ENCODE measurements at regions not wholly inside any gene's neighbourhood (a gene's known extent, or its start where the extent isn't known, plus 50 kb on each side); places are given as distances from the start of the nearest gene placed in this dataset.

DNA sequence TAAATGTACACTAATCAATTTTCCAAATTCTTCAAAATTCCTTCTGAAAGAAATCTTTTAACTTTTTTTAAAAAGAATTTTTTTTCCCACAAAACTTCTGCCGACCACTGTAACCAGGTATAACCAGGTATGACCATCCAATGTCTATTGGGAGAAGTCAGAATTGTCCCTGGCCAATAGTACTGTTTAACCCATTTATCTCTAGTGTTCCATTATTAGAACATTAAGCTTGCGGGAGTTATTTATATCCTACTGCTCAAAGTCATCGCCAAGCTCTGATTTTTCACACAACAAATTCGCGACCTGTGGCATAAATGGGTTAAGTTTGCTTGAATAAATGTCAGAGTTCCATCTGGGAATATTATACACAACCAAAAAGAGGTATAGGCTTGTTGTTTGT, 343.2 kb downstream of the ANXA1 start:
- Histone ChIP-seq H4K20me1 (ENCODE audit: insufficient read depth) (no peaks in the 10 kb centered on the region), H3F3A (ENCODE audit: insufficient read depth, low read depth) (no peaks in the 10 kb centered on the region), H3K79me2 (ENCODE audit: low read depth) (no peaks in the 10 kb centered on the region), H3K27me3 (ENCODE audit: insufficient read depth, low read depth) (no peaks in the 10 kb centered on the region), H3K9me3 (ENCODE audit: insufficient read depth, low read depth) (no peaks in the 10 kb centered on the region), H3K36me3 (ENCODE audit: low read depth) (no peaks in the 10 kb centered on the region), H3K4me1 (replicated peaks; ENCODE audit: insufficient read depth) (no peaks in the 10 kb centered on the region), H3K4me2 (no peak overlapping the region), H3K9me2 (ENCODE audit: insufficient read depth) (peaks cover 3% of the 10 kb centered on the region; the same call in 1 of the 2 replicates), H2AFZ (no peak overlapping the region), H3K4me3 (no peak overlapping the region), H3K27ac (no peak overlapping the region)
- BruUV-seq (replicated peaks) = no TSS peak
- CTCF ChIA-PET = no interaction called here
- intact Hi-C loops (cut with micrococcal nuclease; ENCODE audit: unreplicated experiment) = no loop called here
- TF ChIP-seq EZH2 (IDR thresholded peaks at IDR 0.05; ENCODE audit: low read depth) = no peak
- no peak for TF ChIP-seq CTCF (conservative IDR thresholded peaks at IDR 0.05)
- no peak for DNase-seq
- POLR2A ChIA-PET (ENCODE audit: unreplicated experiment) = no interaction called here

GRCh38 chr9:73497796-73498195, 346.1 kb downstream of the ANXA1 start:
- Histone ChIP-seq H3F3A (ENCODE audit: insufficient read depth, low read depth) (no peaks in the 10 kb centered on the region), H3K36me3 (ENCODE audit: low read depth) (no peaks in the 10 kb centered on the region), H3K9me2 (ENCODE audit: insufficient read depth) (peaks cover 3% of the 10 kb centered on the region; the same call in 1 of the 2 replicates), H2AFZ (no peak overlapping the region), H3K4me3 (no peak overlapping the region), H3K4me1 (replicated peaks; ENCODE audit: insufficient read depth) (no peaks in the 10 kb centered on the region), H3K79me2 (ENCODE audit: low read depth) (no peaks in the 10 kb centered on the region), H3K4me2 (no peak overlapping the region), H3K9me3 (ENCODE audit: insufficient read depth, low read depth) (no peaks in the 10 kb centered on the region), H3K27me3 (ENCODE audit: insufficient read depth, low read depth) (no peaks in the 10 kb centered on the region), H3K27ac (no peak overlapping the region), H4K20me1 (ENCODE audit: insufficient read depth) (no peaks in the 10 kb centered on the region)
- POLR2A ChIA-PET (ENCODE audit: unreplicated experiment) = no interaction called here
- intact Hi-C loops (cut with micrococcal nuclease; ENCODE audit: unreplicated experiment) = no loop called here
- no peak for DNase-seq
- CTCF ChIA-PET = no interaction called here
- TF ChIP-seq EZH2 (IDR thresholded peaks at IDR 0.05; ENCODE audit: low read depth) (no peak), CTCF (conservative IDR thresholded peaks at IDR 0.05) (no peak)
- BruUV-seq (replicated peaks) = no TSS peak

DNA sequence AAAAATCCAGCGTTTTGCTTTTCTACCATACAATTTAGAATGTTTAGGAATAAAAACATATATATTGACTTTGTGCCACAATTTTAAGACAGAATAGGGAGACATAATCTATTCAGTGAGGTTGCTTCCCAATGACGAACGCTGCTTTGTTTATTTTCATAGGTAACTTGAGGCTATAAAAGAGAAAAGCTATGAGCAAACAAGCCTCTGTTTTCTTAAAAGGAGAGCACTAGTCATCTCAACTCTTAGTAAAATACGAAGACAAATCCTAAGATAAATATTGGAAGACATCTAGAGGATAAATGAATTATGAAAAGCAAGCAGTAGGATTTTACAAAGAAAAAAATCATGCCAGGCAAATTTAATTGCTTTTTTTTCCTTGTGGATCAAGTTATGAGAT, 363.6 kb downstream of the ANXA1 start:
- no peaks in the 10 kb centered on the region for H3K9me3 ChIP-seq (ENCODE audit: insufficient read depth, low read depth)
- DNase-seq = no peak
- no peaks in the 10 kb centered on the region for H3K36me3 ChIP-seq (ENCODE audit: low read depth)
- H3K4me3 ChIP-seq = no peak overlapping the region
- no peak overlapping the region for H3K27ac ChIP-seq
- no peak overlapping the region for H3K4me2 ChIP-seq
- H3F3A ChIP-seq (ENCODE audit: insufficient read depth, low read depth) = no peaks in the 10 kb centered on the region
- no peak for TF ChIP-seq CTCF (conservative IDR thresholded peaks at IDR 0.05)
- TF ChIP-seq EZH2 (IDR thresholded peaks at IDR 0.05; ENCODE audit: low read depth) = no peak
- H2AFZ ChIP-seq = no peak overlapping the region
- no peaks in the 10 kb centered on the region for H4K20me1 ChIP-seq (ENCODE audit: insufficient read depth)
- no peaks in the 10 kb centered on the region for H3K9me2 ChIP-seq (ENCODE audit: insufficient read depth)
- intact Hi-C loops (cut with micrococcal nuclease; ENCODE audit: unreplicated experiment) = loop anchor here (10.0 kb wide), 1 partner anchor 60 kb away; no protein-coding TSS in a partner anchor
- BruUV-seq (replicated peaks) = no TSS peak
- H3K4me1 ChIP-seq (replicated peaks; ENCODE audit: insufficient read depth) = no peaks in the 10 kb centered on the region
- ChIA-PET POLR2A (ENCODE audit: unreplicated experiment) (no interaction called here), CTCF (no interaction called here)
- no peaks in the 10 kb centered on the region for H3K79me2 ChIP-seq (ENCODE audit: low read depth)
- H3K27me3 ChIP-seq (ENCODE audit: insufficient read depth, low read depth) = no peaks in the 10 kb centered on the region

Measured in PC-9 (cell line).